NB4 (cell line): ENCODE measurements at regions not wholly inside any gene's neighbourhood (a gene's known extent, or its start where the extent isn't known, plus 50 kb on each side); places are given as distances from the start of the nearest gene placed in this dataset.

ENCODE experiments used
- POLR2A ChIP-seq: IDR thresholded peaks from 2 replicates; pipeline ENCODE4 v1.6.1; 2011; ENCODE audit warnings: mild to moderate bottlenecking; ENCODE audit not compliant: insufficient read length; ENCODE audit errors: extremely low read depth
- TF ChIP-seq, protein P1 (sequence below): IDR thresholded peaks from one replicate; pipeline ENCODE4 v1.5.1; 2012; ENCODE audit warnings: low read depth, low read length
- TF ChIP-seq, protein P2 (sequence below): IDR thresholded peaks from 2 replicates; pipeline ENCODE4 v1.6.1; 2011; ENCODE audit warnings: low read depth, low read length

GRCh38 chr11:20227631-20228030 lies 67.4 kb upstream of the DBX1 start:
- TF ChIP-seq, protein P1, sequence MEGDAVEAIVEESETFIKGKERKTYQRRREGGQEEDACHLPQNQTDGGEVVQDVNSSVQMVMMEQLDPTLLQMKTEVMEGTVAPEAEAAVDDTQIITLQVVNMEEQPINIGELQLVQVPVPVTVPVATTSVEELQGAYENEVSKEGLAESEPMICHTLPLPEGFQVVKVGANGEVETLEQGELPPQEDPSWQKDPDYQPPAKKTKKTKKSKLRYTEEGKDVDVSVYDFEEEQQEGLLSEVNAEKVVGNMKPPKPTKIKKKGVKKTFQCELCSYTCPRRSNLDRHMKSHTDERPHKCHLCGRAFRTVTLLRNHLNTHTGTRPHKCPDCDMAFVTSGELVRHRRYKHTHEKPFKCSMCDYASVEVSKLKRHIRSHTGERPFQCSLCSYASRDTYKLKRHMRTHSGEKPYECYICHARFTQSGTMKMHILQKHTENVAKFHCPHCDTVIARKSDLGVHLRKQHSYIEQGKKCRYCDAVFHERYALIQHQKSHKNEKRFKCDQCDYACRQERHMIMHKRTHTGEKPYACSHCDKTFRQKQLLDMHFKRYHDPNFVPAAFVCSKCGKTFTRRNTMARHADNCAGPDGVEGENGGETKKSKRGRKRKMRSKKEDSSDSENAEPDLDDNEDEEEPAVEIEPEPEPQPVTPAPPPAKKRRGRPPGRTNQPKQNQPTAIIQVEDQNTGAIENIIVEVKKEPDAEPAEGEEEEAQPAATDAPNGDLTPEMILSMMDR = no peak
- TF ChIP-seq, protein P2, sequence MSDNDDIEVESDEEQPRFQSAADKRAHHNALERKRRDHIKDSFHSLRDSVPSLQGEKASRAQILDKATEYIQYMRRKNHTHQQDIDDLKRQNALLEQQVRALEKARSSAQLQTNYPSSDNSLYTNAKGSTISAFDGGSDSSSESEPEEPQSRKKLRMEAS = no peak
- TF ChIP-seq POLR2A = no peak
